ENCODE measurements at regions not wholly inside any gene's neighbourhood (a gene's known extent, or its start where the extent isn't known, plus 50 kb on each side); places are given as distances from the start of the nearest gene placed in this dataset.

DNA sequence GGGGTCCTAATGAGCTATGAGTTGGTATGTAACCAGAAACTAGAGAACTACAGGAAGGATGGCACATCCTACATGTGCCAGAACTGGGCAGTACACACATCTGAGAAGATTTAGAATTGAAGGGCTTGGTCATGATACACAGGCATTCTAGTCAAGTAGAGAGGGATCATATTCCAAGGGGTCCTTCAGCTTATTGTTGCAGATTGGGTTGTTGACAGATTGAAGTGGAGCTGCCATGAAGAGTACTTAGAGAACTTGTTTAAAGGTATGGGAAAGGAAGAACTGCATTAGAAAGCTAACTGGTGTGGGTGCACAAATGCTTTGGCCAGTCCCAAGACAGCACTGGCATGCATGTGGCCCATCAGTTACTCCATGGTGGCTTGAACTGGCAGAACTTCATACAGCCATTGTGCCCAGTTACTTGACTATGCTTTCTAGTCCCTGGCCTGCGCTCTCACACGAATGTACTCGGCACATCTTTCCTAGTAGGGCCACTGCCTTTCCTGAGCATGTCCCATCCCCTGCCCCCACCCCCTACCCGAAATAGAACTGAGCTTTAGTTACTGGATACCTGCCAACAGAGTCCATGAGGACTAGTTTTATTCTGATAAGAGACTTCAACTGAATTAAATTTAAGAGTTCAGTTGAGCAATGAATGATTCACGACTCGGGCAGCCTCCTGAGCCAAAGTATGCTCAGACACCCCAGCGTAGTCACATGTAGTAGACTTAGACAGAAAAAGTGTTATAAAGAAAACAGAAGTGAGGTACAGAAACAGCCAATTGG, 64.0 kb downstream of the CCNG2 start:
- Histone ChIP-seq H2BK20ac (ENCODE audit: low read depth, low read length, poor library complexity, severe bottlenecking) (no peak overlapping the region), H3K27ac (ENCODE audit: insufficient read length, low read depth, low read length) (no peak overlapping the region), H3K9me3 (ENCODE audit: control insufficient read depth, low read depth, low read length) (no peaks in the 10 kb centered on the region), H4K5ac (ENCODE audit: insufficient read length, low read depth, low read length) (no peak overlapping the region), H3T11ph (ENCODE audit: low read length) (no peak overlapping the region), H3K79me2 (ENCODE audit: insufficient read depth, low read length) (no peaks in the 10 kb centered on the region), H3K18ac (ENCODE audit: insufficient read length, low read depth, low read length) (no peak overlapping the region), H3K79me1 (ENCODE audit: insufficient read depth, low read depth, low read length, poor library complexity, severe bottlenecking) (no peaks in the 10 kb centered on the region), H2BK5ac (ENCODE audit: insufficient read length, low read length) (no peak overlapping the region), H3K9ac (ENCODE audit: extremely low read depth, insufficient read length, low read length) (no peak overlapping the region), H4K20me1 (ENCODE audit: control insufficient read depth, insufficient read depth, insufficient read length) (no peaks in the 10 kb centered on the region), H3K4ac (ENCODE audit: low read depth, low read length) (no peak overlapping the region), H3K27me3 (ENCODE audit: insufficient read depth, low read length) (no peaks in the 10 kb centered on the region), H2AFZ (ENCODE audit: low read length) (no peak overlapping the region), H4K8ac (replicated peaks; ENCODE audit: insufficient read length, low read depth, low read length) (no peak overlapping the region), H2BK12ac (ENCODE audit: insufficient read length, low read depth, low read length) (no peak overlapping the region), H3K4me2 (ENCODE audit: insufficient read depth, insufficient read length, low read length) (no peak overlapping the region), H2AK5ac (ENCODE audit: insufficient read length, low read length) (no peak overlapping the region), H2BK15ac (ENCODE audit: low read depth, low read length) (no peak overlapping the region), H3K23ac (ENCODE audit: insufficient read length, low read depth, low read length) (no peak overlapping the region), H3K14ac (ENCODE audit: insufficient read depth, low read length) (no peak overlapping the region), H3K4me1 (ENCODE audit: insufficient read depth, low read length) (no peaks in the 10 kb centered on the region), H3K23me2 (ENCODE audit: insufficient read length, low read depth, low read length, poor library complexity, severe bottlenecking) (no peaks in the 10 kb centered on the region), H4K91ac (ENCODE audit: insufficient read length, low read depth, low read length) (no peak overlapping the region), H2BK120ac (ENCODE audit: low read depth, low read length, poor library complexity, severe bottlenecking) (no peak overlapping the region), H3K56ac (ENCODE audit: insufficient read length, low read depth, low read length) (no peak overlapping the region)
- Mint-ChIP-seq H3K9me3 (no peaks in the 10 kb centered on the region), H3K4me3 (no peak overlapping the region), H3K27ac (no peak overlapping the region), H3K36me3 (ENCODE audit: insufficient read depth in 1 of 3, low read depth in 3 of 3) (no peaks in the 10 kb centered on the region), H3K4me1 (no peaks in the 10 kb centered on the region), H3K27me3 (ENCODE audit: low read depth) (peaks cover 20% of the 10 kb centered on the region)
- no CpG with 5 or more reads among the region's 7 CpGs for WGBS (ENCODE audit: extremely low coverage, insufficient read length, low lambda C conversion rate)
- DNase-seq = no peak
- TF ChIP-seq, protein P1, sequence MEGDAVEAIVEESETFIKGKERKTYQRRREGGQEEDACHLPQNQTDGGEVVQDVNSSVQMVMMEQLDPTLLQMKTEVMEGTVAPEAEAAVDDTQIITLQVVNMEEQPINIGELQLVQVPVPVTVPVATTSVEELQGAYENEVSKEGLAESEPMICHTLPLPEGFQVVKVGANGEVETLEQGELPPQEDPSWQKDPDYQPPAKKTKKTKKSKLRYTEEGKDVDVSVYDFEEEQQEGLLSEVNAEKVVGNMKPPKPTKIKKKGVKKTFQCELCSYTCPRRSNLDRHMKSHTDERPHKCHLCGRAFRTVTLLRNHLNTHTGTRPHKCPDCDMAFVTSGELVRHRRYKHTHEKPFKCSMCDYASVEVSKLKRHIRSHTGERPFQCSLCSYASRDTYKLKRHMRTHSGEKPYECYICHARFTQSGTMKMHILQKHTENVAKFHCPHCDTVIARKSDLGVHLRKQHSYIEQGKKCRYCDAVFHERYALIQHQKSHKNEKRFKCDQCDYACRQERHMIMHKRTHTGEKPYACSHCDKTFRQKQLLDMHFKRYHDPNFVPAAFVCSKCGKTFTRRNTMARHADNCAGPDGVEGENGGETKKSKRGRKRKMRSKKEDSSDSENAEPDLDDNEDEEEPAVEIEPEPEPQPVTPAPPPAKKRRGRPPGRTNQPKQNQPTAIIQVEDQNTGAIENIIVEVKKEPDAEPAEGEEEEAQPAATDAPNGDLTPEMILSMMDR (conservative IDR thresholded peaks at IDR 0.05) = no peak
